GM18502 (cell line): ENCODE measurements at regions not wholly inside any gene's neighbourhood (a gene's known extent, or its start where the extent isn't known, plus 50 kb on each side); places are given as distances from the start of the nearest gene placed in this dataset.
"Not testable (repeated sequence)": the region's sequence is repeated elsewhere in the genome, so short reads cannot be mapped to it uniquely, and the experiment has no call there.

Source experiments
- ATAC-seq: cut with Tn5 transposase; IDR thresholded peaks from one replicate; pipeline ENCODE4 v1.9.1; 2021; ENCODE audit warnings: mild to moderate bottlenecking; ENCODE audit not compliant: unreplicated experiment, poor library complexity

GRCh38 chr13:50493683-50494082 is 349.8 kb downstream of the DLEU7 start:
- ATAC-seq, result no peak

DNA sequence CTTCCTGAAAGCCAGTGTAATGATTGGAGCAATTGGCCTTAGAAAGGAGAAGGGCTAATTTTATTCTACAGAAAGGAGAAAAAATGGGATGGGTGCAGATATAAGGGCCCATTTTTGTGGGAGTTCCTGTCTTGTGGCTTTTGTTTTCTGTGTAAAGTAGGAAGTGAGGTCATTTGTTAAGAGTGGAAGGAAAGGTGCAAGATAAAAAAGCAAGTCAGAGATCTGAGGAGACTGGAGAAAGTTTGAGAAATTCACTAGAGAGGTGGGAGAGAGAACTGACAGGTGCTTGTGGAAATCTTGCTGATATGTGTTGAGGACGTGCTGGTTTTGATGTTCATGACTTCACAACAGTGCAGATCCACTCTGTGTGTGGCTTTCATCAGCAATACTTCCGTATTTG is 349.4 kb downstream of the DLEU7 start:
- no peak for ATAC-seq

DNA sequence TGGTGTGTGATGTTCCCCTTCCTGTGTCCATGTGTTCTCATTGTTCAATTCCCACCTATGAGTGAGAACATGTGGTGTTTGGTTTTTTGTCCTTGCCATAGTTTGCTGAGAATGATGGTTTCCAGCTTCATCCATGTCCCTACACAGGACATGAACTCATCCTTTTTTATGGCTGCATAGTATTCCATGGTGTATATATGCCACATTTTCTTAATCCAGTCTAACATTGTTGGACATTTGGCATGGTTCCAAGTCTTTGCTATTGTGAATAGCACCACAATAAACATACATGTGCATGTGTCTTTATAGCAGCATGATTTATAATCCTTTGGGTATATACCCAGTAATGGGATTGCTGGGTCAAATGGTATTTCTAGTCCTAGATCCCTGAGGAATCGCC is 340.3 kb downstream of the DLEU7 start:
- not testable (repeated sequence) for ATAC-seq

- no peak for ATAC-seq
These were observed 334.3 kb downstream of the DLEU7 start for GRCh38 chr13:50509167-50509566.

DNA sequence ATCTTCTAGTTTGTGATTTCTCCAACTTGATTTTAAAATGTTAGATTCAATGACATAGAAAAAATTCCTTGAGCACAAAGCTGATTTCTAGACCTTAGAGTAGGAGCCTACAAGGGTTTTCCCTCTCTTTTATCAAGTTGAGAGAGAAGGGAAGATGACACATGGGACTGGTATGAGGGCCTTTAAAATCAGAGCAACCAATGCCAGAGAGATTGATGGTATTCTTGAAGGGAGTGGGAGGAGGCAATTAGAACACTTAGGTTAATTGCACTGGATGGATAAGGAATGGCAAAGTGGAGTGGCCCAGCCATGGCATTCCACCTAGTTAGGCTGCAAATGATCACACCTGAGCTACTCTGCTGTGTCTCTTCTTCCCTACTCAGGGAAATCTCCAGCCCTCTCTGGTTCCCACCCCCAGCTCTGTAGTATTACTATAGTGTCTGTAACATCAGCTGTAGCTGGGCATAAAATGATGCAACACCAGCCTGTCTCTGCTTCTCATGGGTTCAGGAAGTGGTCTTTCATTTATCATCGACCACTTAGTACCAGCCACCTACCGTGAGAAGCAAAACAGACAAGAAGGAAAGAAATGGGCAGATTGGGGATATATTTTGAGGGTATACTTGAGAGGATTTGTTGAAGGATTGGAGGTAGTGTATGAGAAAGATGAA is 333.6 kb downstream of the DLEU7 start:
- no peak for ATAC-seq

DNA sequence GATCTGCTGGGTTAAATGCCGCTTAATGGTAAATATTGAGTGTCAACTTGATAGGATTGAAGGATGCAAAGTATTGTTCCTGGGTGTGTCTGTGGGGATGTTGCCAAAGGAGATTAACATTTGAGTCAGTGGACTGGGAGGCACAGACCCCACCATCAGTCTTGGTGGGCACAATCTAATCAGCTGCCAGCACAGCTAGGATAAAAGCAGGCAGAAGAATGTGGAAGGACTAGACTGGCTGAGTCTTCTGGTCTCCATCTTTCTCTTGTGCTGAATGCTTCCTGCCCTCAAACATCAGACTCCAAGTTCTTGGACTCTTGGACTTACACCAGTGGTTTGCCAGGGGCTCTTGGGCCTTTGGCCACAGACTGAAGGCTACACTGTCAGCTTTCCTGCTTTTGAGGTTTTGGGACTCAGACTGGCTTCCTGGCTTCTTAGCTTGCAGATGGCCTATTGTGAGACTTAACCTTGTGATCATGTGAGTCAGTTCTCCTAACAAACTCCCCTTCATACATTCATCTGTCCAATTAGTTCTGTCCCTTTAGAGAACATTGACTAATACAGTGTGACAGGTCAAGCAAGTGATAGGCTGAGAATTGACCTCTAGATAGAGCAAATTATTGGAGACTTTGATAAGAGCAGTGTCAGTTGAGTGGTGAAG is 332.5 kb downstream of the DLEU7 start:
- ATAC-seq, result not testable (repeated sequence)

DNA sequence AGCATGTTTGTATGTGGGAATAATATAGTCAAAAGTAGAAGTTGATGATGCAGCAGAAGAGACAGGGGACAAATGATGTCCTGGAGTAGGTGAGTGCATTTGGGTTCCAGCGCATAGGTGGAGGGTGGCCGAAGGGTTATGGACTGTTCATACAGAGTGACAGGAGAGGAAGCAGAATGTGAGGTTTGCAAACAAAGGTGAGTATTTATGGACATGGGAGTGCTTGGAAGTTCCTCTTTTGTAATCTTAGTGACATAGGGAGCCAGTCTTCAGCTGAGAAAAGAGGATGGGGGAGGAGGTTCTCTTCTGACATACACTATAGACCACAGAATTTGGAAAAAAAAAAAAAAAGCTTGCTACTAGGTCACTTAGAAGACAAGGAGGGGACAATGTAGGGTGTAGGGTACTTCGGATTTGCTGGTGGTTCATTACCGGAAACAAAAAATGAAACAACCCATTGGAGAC is 331.6 kb downstream of the DLEU7 start:
- peak; percentile 50 for ATAC-seq

GRCh38 chr13:50512474-50513299 is 330.8 kb downstream of the DLEU7 start:
- peak; percentile 87 for ATAC-seq

GRCh38 chr13:50513300-50513877 is 330.1 kb downstream of the DLEU7 start:
- ATAC-seq, result no peak

- no peak for ATAC-seq
These were observed 329.2 kb downstream of the DLEU7 start for GRCh38 chr13:50514249-50514648.

DNA sequence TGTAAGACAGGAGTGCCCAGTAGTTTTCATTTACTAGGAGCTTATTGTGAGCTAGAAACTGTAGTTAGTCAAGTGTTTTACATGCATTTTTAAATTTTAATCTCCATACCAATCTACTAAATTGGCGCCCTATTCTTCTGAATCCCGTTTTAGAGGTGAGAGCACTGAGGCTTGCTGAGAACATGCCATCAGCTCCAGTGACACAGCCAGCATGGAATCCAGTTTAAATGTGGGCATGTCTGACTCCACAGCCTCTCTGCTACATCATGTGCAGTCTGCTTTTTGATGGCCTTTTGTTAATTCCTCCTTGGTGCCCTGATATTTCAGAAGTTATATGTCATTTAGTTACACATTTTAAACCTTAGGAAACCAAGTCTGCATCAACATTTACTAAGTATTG is 325.4 kb downstream of the DLEU7 start:
- ATAC-seq, result no peak

- ATAC-seq, result no peak
These were observed 324.7 kb downstream of the DLEU7 start for GRCh38 chr13:50518781-50519201.

DNA sequence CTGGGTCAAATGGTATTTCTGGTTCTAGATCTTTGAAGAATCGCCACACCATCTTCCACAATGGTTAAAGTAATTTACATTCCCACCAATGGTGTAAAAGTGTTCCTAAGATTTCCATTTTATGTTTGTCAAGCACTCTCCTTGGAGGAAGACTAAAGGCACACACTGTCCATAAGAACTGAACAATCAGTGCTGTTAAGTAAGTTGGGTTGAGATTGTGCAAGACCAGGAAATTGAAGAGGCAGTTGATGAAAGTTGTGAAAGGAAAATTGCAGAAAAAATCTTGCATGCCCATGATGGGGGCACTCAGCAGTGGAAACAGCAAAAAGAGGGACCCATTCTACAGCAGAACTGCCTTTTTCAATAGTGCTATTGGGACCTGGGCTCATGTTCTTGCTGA is 323.6 kb downstream of the DLEU7 start:
- ATAC-seq, result no peak

DNA sequence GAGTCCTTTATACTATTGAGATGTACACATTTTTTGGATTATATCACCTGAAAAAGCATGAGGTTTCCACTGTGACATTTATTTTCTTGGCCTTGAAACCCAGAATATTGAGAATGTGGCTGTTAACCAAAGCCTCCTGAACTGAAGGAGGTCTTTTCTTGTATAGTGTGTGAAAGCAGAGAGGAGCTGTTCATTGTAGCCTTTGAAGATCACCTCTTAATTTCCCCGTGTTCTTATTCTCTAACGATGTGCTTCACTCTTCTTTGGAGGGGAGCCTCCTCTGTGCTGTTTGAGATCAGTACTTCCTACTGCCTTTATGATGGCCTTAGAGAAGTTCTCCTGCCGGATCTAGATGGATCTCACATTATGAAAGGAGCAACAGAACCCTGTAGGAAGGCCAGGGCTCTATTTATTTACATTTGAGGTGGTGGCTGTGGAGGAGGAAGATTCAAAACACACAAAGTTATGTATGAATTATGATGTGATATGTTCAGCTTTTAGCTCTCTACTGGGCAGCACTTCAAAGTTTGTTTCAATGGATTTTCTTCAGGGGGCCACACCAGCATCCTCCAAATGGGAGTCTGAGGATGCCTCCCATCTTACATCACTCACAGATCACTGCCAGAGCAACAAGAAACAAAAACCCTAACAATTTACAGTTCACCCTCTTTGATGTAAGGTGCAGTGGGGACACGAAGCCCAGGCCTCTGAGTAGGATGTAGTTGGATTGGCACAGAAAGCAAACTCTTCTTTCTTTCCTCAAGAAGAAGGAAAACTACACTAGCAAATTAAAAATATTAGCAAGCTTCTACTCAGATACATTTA is 322.3 kb downstream of the DLEU7 start:
- no peak for ATAC-seq

DNA sequence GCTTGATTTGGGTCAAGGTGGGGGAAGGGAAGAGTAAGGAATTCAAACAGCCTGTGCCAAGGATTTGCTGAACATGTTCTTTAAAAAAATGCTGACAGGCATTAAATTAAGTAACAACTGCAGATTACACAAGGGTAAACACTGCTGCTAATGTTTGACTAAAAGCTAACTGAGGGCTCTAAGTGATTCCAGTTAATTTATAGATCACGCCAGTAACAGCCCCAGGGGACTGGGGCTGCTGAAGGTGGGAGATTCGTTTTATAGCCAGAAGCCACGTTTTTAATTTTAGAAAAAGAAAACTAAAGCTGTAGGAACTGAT is 321.7 kb downstream of the DLEU7 start:
- ATAC-seq, result no peak

- ATAC-seq, result no peak
These were observed 321.0 kb downstream of the DLEU7 start for GRCh38 chr13:50522506-50522905.

DNA sequence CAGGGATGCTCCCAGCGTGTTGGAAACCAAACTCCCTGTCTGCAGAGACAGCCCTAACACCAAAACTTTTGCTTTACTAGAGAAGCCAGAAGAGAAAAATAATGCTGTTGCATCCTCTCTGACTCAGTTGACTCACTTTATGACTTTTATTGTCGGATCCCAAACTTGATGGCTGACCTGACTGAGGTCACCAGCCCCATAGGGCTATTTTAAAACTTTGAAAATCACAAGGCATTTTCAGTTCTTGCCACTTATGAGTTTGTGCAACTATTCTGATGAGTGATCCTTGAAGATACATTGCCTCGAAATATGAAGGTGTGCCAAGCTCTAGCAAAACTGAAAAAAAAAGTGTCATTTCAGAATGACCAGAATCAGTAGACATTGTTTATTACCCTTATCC is 320.2 kb downstream of the DLEU7 start:
- no peak for ATAC-seq

DNA sequence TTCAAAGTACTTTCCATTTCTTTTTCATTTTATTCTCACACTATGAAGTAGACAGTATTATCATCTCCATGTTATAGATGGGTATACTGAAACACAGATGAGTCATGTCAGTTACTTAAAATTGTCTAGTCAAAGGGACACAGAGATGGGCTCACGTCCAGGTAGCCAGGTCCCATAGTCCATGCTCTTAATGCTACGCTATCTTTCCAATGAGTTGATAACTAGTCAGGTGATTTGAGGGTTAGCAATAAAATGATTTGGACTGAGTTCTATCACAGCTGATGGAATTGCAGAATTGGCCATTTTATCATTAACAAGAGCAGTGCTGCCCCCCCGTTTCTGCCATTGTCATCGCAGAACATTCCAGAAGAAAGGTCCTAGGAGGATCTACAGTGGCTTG is 318.9 kb downstream of the DLEU7 start:
- no peak for ATAC-seq

DNA sequence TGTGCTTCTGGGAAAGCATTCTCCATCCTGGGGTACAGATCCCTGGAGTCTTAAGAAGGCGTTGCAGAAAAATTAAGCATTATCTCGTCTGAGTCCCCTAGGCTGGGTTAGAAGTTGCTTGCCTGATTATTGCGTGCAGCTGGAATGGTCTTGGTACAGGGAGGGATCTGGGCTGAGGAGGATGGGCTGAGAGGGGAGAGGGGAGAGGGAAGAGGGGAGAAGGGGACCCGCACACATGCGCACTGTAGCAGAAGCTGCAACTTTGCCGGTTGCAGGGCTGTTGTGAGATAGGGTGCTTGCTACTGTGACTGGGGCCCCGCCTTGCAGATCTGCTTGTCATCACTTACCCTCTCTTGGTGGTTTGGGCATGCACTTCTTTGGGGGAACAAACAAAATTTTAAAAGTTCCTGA is 316.8 kb downstream of the DLEU7 start:
- no peak for ATAC-seq

DNA sequence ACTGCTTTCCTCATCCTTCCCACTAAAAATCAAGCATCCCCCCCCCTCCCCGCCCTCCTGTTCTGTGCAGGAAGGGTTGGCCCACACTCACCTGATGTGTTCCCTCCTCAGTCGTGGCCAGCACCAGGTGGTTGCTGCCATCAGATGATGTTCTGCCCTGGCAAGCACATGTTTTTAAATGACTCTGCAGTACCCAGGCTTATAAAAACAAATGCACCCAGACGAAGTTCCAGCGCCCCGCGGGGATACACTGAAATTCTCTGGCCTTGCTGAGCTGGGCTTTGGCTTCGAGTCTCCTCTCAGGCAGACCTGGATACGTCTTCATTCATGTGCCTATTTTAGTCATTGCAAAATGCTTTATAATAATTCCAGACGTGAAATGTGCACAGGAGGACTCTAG is 316.3 kb downstream of the DLEU7 start:
- ATAC-seq, result no peak
